GM21360 (cell line): ENCODE measurements at regions not wholly inside any gene's neighbourhood (a gene's known extent, or its start where the extent isn't known, plus 50 kb on each side); places are given as distances from the start of the nearest gene placed in this dataset.
"Not testable (repeated sequence)": the region's sequence is repeated elsewhere in the genome, so short reads cannot be mapped to it uniquely, and the experiment has no call there.

Source experiments
- ATAC-seq: cut with Tn5 transposase; IDR thresholded peaks from one replicate; pipeline ENCODE4 v1.9.1; 2021; ENCODE audit warnings: mild to moderate bottlenecking, moderate library complexity; ENCODE audit not compliant: unreplicated experiment

- no peak for ATAC-seq
Observed at GRCh38 chrX:56343219-56343618, 111.1 kb downstream of the KLF8 start.

GRCh38 chrX:56343664-56344063 lies 111.5 kb downstream of the KLF8 start:
- no peak for ATAC-seq

- ATAC-seq = not testable (repeated sequence)
Observed at GRCh38 chrX:56358145-56358544, 126.0 kb downstream of the KLF8 start.

- not testable (repeated sequence) for ATAC-seq
Observed at GRCh38 chrX:56365171-56365570, 133.0 kb downstream of the KLF8 start.

GRCh38 chrX:56366901-56367300 lies 134.7 kb downstream of the KLF8 start:
- no peak for ATAC-seq

- ATAC-seq = no peak
Observed at GRCh38 chrX:56368962-56369361, 136.8 kb downstream of the KLF8 start.

GRCh38 chrX:56379984-56380780 lies 148.0 kb downstream of the KLF8 start:
- ATAC-seq = not testable (repeated sequence)

GRCh38 chrX:56382278-56382677 lies 150.1 kb downstream of the KLF8 start:
- ATAC-seq = peak; percentile 73

- ATAC-seq = no peak
Observed at GRCh38 chrX:56385336-56385735, 153.2 kb downstream of the KLF8 start.

- ATAC-seq = no peak
Observed at GRCh38 chrX:56385960-56386359, 153.8 kb downstream of the KLF8 start.

- no peak for ATAC-seq
Observed at GRCh38 chrX:56397636-56398035, 165.5 kb downstream of the KLF8 start.

- no peak for ATAC-seq
Observed at GRCh38 chrX:56402207-56402606, 161.2 kb upstream of the UBQLN2 start.

- no peak for ATAC-seq
Observed at GRCh38 chrX:56429581-56429980, 133.8 kb upstream of the UBQLN2 start.

GRCh38 chrX:56451981-56452380 lies 111.4 kb upstream of the UBQLN2 start:
- ATAC-seq = not testable (repeated sequence)

- no peak for ATAC-seq
Observed at GRCh38 chrX:56462389-56462788, 101.0 kb upstream of the UBQLN2 start.

- no peak for ATAC-seq
Observed at GRCh38 chrX:56468441-56468840, 95.0 kb upstream of the UBQLN2 start.

GRCh38 chrX:56494923-56495322 lies 68.5 kb upstream of the UBQLN2 start:
- ATAC-seq = not testable (repeated sequence)

GRCh38 chrX:56498756-56499155 lies 64.7 kb upstream of the UBQLN2 start:
- no peak for ATAC-seq

- ATAC-seq = no peak
Observed at GRCh38 chrX:56499372-56499771, 64.1 kb upstream of the UBQLN2 start.

GRCh38 chrX:56503941-56504673 lies 59.3 kb upstream of the UBQLN2 start:
- no peak for ATAC-seq

GRCh38 chrX:56505866-56506265 lies 57.6 kb upstream of the UBQLN2 start:
- no peak for ATAC-seq
